ENCODE measurements at regions not wholly inside any gene's neighbourhood (a gene's known extent, or its start where the extent isn't known, plus 50 kb on each side); places are given as distances from the start of the nearest gene placed in this dataset.

GRCh38 chr4:59598330-59598618 is 1601.9 kb upstream of the ADGRL3 start:
- CTCF ChIA-PET (ENCODE audit: partially characterized antibody): interaction anchor here (1.0 kb wide), 1 partner anchor 602 kb away, joined by 4 read pairs; no protein-coding TSS in a partner anchor
- no peaks in the 10 kb centered on the region for H3K79me2 ChIP-seq (ENCODE audit: control insufficient read depth in 1 of 2, insufficient read depth in 2 of 2, low read length in 2 of 2)
- H3K27ac ChIP-seq (ENCODE audit: low read depth, low read length): no peak overlapping the region
- POLR2A ChIA-PET (ENCODE audit: partially characterized antibody): no interaction called here
- H3K4me3 ChIP-seq (ENCODE audit: extremely low read depth in 1 of 4, insufficient read depth in 2 of 4, low read depth in 3 of 4, low read length in 4 of 4): no peak overlapping the region
- H3K56ac ChIP-seq (replicated peaks; ENCODE audit: insufficient read length, low read depth, low read length): no peak overlapping the region
- no peak for FAIRE-seq
- no peaks in the 10 kb centered on the region for H3K79me1 ChIP-seq (ENCODE audit: low read depth, low read length)
- H3K4ac ChIP-seq (replicated peaks; ENCODE audit: insufficient read length, low read depth, low read length): no peak overlapping the region
- no peak overlapping the region for H2BK15ac ChIP-seq (ENCODE audit: low read length)
- H3K9me3 ChIP-seq (ENCODE audit: insufficient read depth in 2 of 2, low read depth in 1 of 2, low read length in 1 of 2): no peaks in the 10 kb centered on the region
- DNase-seq (ENCODE audit: low read depth in 1 of 2, low spot score in 2 of 2): no peak
- no peak overlapping the region for H3K9ac ChIP-seq (replicated peaks in 1 of 4; ENCODE audit: extremely low read depth in 1 of 4, low read depth in 3 of 4, low read length in 3 of 4)
- no peak overlapping the region for H2BK5ac ChIP-seq (ENCODE audit: low read depth, low read length)
- H3K18ac ChIP-seq (ENCODE audit: extremely low read depth, low read length): no peak overlapping the region
- no peak overlapping the region for H3K4me2 ChIP-seq (ENCODE audit: insufficient read depth in 1 of 2, low read depth in 2 of 2, low read length in 2 of 2)
- no peaks in the 10 kb centered on the region for H4K20me1 ChIP-seq (replicated peaks in 1 of 2; ENCODE audit: control insufficient read depth in 1 of 2, insufficient read depth in 2 of 2, low read length in 2 of 2)
- H4K5ac ChIP-seq (ENCODE audit: insufficient read length, low read depth, low read length): no peak overlapping the region
- H3K14ac ChIP-seq (ENCODE audit: insufficient read length): no peak overlapping the region
- TF ChIP-seq SP4 (IDR thresholded peaks at IDR 0.05; ENCODE audit: low read length) (no peak), RBBP5 (IDR thresholded peaks at IDR 0.05; ENCODE audit: borderline replicate concordance, low read depth, low read length) (no peak), ASH2L (IDR thresholded peaks at IDR 0.05; ENCODE audit: low read length) (no peak), MAFK (IDR thresholded peaks at IDR 0.05; ENCODE audit: low read depth, low read length) (no peak)
- no peak overlapping the region for H4K8ac ChIP-seq (ENCODE audit: extremely low read depth, insufficient read depth, low read length)
- H2BK12ac ChIP-seq (ENCODE audit: low read depth, low read length): no peak overlapping the region
- H3K4me1 ChIP-seq (replicated peaks in 1 of 4; ENCODE audit: control insufficient read depth in 3 of 4, insufficient read depth in 4 of 4, low read length in 3 of 4): no peaks in the 10 kb centered on the region
- H4K91ac ChIP-seq (replicated peaks; ENCODE audit: insufficient read length, low read length): no peak overlapping the region
- peak overlapping the region; percentile 62; the same call in 1 of the 2 replicates for H2AFZ ChIP-seq (ENCODE audit: low read length)
- no peaks in the 10 kb centered on the region for H3K36me3 ChIP-seq (ENCODE audit: control insufficient read depth in 2 of 4, insufficient read depth in 4 of 4, low read length in 3 of 4)
- H2BK20ac ChIP-seq (ENCODE audit: low read length): no peak overlapping the region
- H3K23ac ChIP-seq (ENCODE audit: insufficient read length): no peak overlapping the region
- 80% methylated on average over 1 of the region's 1 CpG; no CpG with 5 or more reads in 1 of the 2 experiments for WGBS, 2 experiments (ENCODE audit: extremely low coverage in 1 of 2, insufficient coverage in 1 of 2, insufficient read length in 1 of 2, insufficient replicate concordance in 2 of 2, low coverage in 1 of 2, low lambda C conversion rate in 2 of 2, missing lambda C conversion rate in 1 of 2)
- H3K23me2 ChIP-seq (ENCODE audit: low read depth, low read length): no peaks in the 10 kb centered on the region
- H2BK120ac ChIP-seq (replicated peaks; ENCODE audit: low read depth, low read length): no peak overlapping the region
- no peaks in the 10 kb centered on the region for H3K27me3 ChIP-seq (replicated peaks in 1 of 4; ENCODE audit: control insufficient read depth in 3 of 4, extremely low read depth in 1 of 4, insufficient read depth in 3 of 4, low read length in 3 of 4)
- H2AK5ac ChIP-seq (ENCODE audit: low read depth, low read length): no peak overlapping the region
